ENCODE measurements at regions not wholly inside any gene's neighbourhood (a gene's known extent, or its start where the extent isn't known, plus 50 kb on each side); places are given as distances from the start of the nearest gene placed in this dataset.
"Not testable (repeated sequence)": the region's sequence is repeated elsewhere in the genome, so short reads cannot be mapped to it uniquely, and the experiment has no call there.

- TF ChIP-seq POLR2A (IDR thresholded peaks at IDR 0.05) (no peak), CTCF (IDR thresholded peaks at IDR 0.05) (no peak), POLR2AphosphoS5 (IDR thresholded peaks at IDR 0.05) (no peak)
- Histone ChIP-seq H3K36me3 (no peaks in the 10 kb centered on the region), H3K27me3 (no peaks in the 10 kb centered on the region), H3K4me3 (no peak overlapping the region), H3K4me1 (no peaks in the 10 kb centered on the region), H3K27ac (no peak overlapping the region), H3K9me3 (no peaks in the 10 kb centered on the region)
- no peak for DNase-seq (ENCODE audit: low spot score in 2 of 2)
- intact Hi-C loops (cut with DNase I; ENCODE audit: low total_unique reads) = no loop called here
Observed at GRCh38 chr5:57719216-57719615, 236.6 kb upstream of the ACTBL2 start.

- no peak for DNase-seq (ENCODE audit: low spot score in 2 of 2)
- Histone ChIP-seq H3K4me3 (no peak overlapping the region), H3K4me1 (no peaks in the 10 kb centered on the region), H3K36me3 (no peaks in the 10 kb centered on the region), H3K9me3 (no peaks in the 10 kb centered on the region), H3K27ac (no peak overlapping the region), H3K27me3 (no peaks in the 10 kb centered on the region)
- TF ChIP-seq POLR2A (IDR thresholded peaks at IDR 0.05) (no peak), POLR2AphosphoS5 (IDR thresholded peaks at IDR 0.05) (no peak), CTCF (IDR thresholded peaks at IDR 0.05) (no peak)
- intact Hi-C loops (cut with DNase I; ENCODE audit: low total_unique reads) = no loop called here
Observed at GRCh38 chr5:57718155-57718554, 235.5 kb upstream of the ACTBL2 start.

DNA sequence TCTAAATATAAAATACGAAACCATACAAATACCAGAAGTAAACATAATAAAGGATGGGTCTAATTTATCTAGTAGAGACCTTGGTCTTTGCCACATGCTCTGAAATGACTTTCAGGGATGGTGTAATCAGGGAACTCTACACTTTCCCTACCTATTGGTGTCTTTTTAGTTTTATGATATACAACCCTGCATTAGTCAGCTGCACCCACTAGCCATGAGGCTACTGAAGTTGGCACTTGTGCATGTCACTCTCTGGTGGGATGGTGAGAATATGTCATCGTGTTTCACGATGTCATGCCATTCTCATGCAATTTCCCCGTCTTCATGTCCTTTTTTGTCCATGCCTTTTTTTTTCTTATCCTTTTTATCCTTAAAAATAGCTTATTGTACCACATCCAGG, 234.9 kb upstream of the ACTBL2 start:
- DNase-seq (ENCODE audit: low spot score in 2 of 2) = no peak
- intact Hi-C loops (cut with DNase I; ENCODE audit: low total_unique reads) = no loop called here
- no peaks in the 10 kb centered on the region for H3K9me3 ChIP-seq
- no peak overlapping the region for H3K4me3 ChIP-seq
- H3K27ac ChIP-seq = no peak overlapping the region
- H3K36me3 ChIP-seq = no peaks in the 10 kb centered on the region
- H3K27me3 ChIP-seq = no peaks in the 10 kb centered on the region
- TF ChIP-seq POLR2AphosphoS5 (IDR thresholded peaks at IDR 0.05) (no peak), POLR2A (IDR thresholded peaks at IDR 0.05) (no peak), CTCF (IDR thresholded peaks at IDR 0.05) (no peak)
- no peaks in the 10 kb centered on the region for H3K4me1 ChIP-seq

GRCh38 chr5:57716661-57717060, 234.1 kb upstream of the ACTBL2 start:
- Histone ChIP-seq H3K4me3 (no peak overlapping the region), H3K9me3 (no peaks in the 10 kb centered on the region), H3K27ac (no peak overlapping the region), H3K4me1 (no peaks in the 10 kb centered on the region), H3K27me3 (no peaks in the 10 kb centered on the region), H3K36me3 (no peaks in the 10 kb centered on the region)
- no peak for TF ChIP-seq POLR2A (IDR thresholded peaks at IDR 0.05)
- no peak for TF ChIP-seq POLR2AphosphoS5 (IDR thresholded peaks at IDR 0.05)
- no peak for TF ChIP-seq CTCF (IDR thresholded peaks at IDR 0.05)
- no peak for DNase-seq (ENCODE audit: low spot score in 2 of 2)
- intact Hi-C loops (cut with DNase I; ENCODE audit: low total_unique reads) = no loop called here

GRCh38 chr5:57715296-57715695, 232.7 kb upstream of the ACTBL2 start:
- TF ChIP-seq CTCF (IDR thresholded peaks at IDR 0.05) = no peak
- no peak for TF ChIP-seq POLR2A (IDR thresholded peaks at IDR 0.05)
- TF ChIP-seq POLR2AphosphoS5 (IDR thresholded peaks at IDR 0.05) = no peak

DNA sequence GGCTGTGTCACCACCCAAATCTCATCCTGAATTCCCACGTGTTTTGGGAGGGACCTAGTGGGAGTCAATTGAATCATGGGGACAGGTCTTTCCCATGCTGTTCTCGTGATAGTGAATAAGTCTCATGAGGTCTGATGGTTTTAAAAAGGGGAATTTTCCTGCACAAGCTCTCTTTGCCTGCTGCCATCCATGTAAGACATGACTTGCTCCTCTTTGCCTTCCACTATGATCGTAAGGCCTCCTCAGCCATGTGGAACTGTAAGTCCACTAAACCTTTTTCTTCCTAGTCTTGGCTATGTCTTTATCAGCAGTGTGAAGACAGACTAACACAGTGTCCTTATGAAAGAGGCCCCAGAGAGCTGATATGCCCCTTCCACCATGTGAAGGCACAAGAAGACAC, 230.9 kb upstream of the ACTBL2 start:
- not testable (repeated sequence) for H3K4me3 ChIP-seq

More at GRCh38 chr5:57715296-57715695, 232.7 kb upstream of the ACTBL2 start:
- DNase-seq (ENCODE audit: low spot score in 2 of 2) = no peak
- no peak overlapping the region for H3K4me3 ChIP-seq
- H3K27ac ChIP-seq = no peak overlapping the region
- no peaks in the 10 kb centered on the region for H3K27me3 ChIP-seq
- H3K36me3 ChIP-seq = no peaks in the 10 kb centered on the region
- H3K9me3 ChIP-seq = no peaks in the 10 kb centered on the region
- intact Hi-C loops (cut with DNase I; ENCODE audit: low total_unique reads) = no loop called here
- H3K4me1 ChIP-seq = no peaks in the 10 kb centered on the region

More for the DNA sequence above, 230.9 kb upstream of the ACTBL2 start:
- H3K36me3 ChIP-seq; intact Hi-C loops (cut with DNase I; ENCODE audit: low total_unique reads); H3K27me3 ChIP-seq; H3K4me1 ChIP-seq; H3K9me3 ChIP-seq; DNase-seq (ENCODE audit: low spot score in 2 of 2); H3K27ac ChIP-seq: not testable (repeated sequence)

All from breast epithelium (tissue), 4 donors.